ENCODE measurements at regions not wholly inside any gene's neighbourhood (a gene's known extent, or its start where the extent isn't known, plus 50 kb on each side); places are given as distances from the start of the nearest gene placed in this dataset.

DNA sequence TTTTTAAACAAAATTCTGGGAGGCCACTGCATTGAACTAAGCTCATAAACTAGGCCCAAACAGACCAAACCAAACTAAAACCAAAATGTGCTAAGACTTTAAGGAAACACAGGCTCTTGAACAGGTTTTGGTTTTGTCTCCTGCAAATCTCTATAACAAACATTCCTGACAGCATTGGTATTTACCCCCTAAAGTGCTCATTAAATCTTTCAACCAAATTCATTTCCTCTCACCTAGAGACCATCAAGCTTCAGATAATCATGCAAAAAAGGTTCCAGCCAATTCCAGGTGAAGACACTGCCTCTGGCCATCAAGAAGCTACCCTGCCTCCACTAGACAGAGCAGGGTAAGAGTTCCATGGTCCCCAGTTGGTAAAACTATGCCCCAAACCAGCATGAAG is 951.2 kb upstream of the MIR17HG start:
- no peak for DNase-seq

DNA sequence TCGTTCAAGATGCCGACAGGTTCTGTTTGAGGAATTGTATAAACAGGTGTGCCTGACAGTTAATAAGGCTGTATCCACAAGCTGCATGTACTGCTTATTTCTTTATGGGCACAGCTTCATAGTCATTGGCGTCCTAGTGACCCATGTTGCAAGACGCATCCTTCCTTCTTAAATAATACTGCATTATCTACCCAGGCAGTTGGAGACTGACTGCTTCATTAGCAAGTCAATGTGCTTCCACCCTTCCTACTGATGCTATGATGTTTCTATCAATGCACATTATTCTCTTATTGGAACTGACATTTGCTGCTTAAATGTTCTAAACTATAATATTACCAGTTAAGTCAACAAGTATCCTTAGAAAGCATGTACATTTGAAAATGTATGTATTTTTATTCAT is 950.0 kb upstream of the MIR17HG start:
- no peak for DNase-seq

DNA sequence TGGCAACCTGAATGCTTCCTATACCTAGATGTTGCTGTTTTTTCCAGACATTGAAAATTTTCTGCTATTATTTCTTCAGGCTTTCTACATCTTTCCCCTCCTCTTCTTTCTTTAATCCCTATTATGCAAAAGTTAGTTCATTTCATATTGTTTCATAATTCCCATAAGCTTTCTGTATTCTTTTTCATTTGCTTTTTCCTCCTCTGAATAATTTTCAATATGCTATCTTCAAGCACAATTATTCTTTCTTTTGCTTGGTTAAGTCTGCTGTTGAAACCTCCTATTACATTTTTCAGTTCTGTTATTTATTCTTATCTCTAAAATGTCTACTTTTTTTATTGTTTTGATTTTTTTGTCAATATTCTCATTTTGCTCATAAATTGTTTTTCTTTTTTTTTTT is 947.1 kb upstream of the MIR17HG start:
- no peak for DNase-seq

DNA sequence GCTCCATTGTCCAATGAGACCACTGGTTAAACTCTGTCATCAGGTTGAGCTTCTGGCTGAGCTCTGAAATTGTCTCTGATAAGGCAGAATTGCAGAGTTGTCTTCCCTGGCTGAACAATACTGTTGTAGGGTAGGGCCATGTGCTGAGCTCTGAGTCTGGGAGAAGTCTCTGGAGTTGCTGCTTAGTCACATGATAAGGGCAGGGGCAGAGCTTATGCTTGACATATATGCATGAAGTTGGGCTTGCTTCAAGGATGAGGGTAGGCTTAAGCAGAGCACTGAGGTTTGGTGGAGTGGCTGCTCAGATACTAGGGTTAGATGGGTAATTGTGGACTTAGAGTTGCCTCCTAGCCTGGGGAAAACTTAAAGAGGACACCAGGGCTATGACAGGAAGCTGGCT is 946.3 kb upstream of the MIR17HG start:
- no peak for DNase-seq

DNA sequence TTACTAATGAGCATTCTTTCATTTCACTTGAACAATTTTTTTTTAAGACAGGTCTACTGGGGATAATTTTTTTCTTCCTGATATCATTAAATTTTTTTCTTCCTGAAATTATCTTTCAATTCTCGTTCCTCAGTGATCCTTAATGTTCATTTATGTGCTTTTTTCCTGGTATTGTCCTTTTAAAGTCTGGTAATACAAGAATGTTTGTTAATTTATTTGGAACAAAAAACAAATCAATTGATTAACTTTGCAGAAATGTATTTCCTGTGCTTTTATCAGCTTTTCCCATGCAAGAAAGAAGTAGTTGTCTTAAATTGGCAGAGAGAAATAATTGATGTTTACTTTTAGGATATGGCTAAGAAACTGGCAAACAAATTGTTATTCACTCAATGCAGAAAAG is 945.4 kb upstream of the MIR17HG start:
- DNase-seq: no peak

DNA sequence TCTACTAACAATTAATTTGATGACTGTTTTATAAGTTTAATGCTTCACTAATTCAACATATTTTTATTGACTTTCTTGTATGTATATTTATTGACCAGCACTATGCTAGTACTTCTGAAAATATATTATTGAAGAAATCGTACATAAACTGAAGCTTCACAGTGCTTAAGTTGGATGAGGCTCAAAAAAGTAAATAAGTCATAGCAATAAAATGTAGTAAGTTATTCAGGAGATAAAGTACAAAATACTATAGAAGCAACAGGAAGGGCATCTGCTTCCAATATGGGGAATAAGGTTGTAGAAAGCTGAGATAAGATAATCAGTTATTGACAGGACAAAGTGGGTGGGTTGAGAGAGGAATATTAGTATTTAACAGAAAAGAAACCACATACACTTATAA is 944.9 kb upstream of the MIR17HG start:
- DNase-seq: no peak

DNA sequence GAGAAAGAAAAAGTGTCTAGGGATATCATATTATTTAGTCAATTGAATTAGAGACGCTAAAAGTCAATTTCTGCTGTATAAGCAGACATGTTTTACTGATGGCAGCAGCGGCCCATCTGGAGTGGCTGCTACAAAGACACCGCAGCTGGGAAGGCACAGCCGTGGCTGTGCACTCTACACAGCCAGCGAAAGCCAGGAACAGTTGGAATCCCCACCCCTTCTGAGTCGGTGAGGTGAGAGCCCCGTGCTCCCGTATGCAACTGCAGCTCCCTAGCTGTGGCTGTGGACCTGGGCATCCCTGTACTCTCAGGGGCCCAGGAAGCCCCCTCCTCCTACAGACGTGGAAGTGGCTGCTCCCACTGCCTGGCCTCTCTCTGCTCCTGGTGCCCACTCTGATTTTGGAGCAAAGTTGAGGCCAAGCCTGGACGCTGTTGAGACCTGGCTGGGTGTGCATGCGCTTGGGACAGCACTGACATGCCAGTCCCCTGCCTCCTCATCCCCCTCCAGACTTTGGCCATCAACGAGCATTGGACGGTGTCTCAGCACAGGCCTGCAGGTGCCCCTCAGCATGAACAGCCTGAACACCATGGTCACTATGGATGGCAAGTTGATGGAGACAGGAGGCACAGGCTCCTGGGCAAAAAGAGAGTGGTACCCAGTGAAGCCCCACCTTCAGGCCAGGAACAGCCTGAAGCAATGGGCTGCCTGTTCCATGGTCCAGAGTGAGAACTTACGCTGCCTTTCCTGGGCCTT is 944.0 kb upstream of the MIR17HG start:
- DNase-seq: no peak

DNA sequence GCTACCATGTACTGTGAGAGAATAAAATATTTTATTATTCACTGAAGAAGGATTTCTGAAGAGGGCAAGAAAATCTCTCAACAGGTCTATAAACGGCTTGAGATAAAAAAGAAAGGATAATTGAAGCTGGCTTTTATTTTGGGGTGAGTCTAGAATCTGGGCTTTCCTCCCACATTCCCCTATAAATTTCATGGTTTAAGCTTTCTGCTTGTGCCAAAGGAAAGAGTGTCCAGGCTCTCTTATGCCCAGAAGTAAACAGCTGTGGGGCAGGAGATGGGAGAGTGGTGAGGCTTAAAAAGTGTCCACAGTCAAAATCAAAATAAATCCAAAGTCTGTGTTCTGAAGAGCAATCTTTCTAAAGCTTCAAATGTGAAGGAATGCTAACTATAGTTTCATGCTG is 942.2 kb upstream of the MIR17HG start:
- DNase-seq: no peak

DNA sequence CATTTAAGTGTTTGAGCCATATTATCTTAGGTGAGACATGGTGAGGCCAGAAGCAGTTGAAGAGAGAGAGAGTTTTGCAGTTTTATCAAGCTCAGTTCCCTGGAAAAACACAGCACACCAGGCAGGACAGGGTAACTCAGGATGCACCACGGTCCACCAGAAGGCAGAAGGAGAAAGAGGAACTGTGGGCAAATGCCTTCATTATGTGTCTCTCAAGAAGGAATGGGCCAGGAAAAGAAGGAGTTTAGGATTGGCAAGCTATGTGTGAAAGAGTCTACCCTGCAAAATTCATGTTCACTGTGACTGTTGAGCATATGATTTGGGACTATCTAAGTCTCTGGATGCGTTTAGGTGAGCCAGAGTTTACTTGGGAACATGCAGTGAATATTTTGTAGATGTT is 934.5 kb upstream of the MIR17HG start:
- DNase-seq: no peak

DNA sequence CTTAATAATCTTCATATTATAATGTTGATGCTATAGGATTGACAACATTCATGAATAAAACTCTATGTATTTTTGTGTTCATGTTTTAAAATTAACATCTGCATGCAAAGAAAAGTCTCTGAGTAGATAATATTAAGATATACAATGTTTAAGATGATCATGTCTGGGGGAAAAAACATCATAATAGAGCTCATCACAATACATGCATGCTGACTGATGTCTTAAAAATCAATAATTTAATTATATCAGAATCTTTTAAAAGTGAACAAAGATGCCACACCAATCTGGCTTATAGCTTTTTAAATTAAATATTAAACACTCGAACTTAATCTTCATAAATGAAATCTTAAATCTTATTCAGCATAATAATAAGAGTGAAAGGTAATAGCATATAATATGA is 933.9 kb upstream of the MIR17HG start:
- no peak for DNase-seq

DNA sequence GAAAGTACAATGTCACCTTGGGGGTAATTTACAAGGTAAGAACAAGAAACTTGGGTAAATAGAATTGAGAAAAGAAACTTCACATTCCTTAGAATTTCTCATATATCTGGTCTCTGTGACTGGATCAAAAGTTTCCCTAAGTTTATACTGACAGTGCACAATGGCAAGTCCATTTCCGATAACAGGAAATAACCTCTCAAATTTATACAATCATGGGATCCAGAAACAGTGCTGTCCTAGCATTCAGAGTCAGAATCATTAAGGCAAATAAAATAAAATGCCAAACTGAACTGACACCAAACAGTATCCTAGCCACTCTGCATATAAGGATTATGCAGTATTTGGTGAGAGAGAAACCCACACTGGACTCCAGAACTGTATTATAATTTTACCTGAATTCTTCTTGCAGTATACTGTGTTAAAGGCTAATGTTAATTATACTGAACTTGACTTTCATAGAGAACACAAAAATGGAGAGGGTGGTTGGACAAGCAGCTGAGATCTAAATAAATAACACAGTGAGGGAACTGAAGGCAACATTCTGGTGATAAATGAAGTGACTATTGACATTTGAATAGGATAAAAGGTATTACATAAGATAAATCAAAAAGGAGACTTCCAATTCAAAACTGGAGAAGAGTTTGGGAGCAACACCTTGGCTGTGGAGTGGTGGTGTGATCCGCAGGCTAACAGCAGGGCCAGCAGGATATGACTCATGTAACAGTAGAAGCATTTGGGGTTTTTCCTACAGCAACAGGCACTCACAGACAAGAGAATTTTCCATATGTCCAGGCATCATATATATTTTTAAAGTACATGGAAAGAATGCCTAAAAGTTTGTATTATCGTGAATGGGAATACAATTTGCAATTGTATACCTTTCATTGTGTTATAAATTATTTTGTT is 932.5 kb upstream of the MIR17HG start:
- no peak for DNase-seq

DNA sequence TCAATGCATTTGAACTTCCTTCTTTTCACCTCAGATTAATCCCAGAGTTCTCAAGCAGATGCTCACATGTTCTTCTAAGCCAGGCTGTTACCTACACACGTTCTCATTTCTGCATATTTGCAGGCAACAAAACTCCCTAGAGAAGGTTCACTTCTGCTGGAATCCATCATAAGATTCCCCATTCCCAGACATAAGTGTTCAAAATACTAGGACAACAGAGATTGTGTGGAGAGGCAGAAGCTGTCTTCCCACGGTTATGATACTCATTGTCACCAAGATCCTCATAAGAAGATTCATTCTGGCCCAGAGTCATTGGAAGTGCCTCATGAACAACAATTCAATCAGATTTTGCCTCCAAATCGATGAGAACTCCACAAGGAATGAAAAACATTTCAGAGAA is 931.6 kb upstream of the MIR17HG start:
- DNase-seq: no peak

DNA sequence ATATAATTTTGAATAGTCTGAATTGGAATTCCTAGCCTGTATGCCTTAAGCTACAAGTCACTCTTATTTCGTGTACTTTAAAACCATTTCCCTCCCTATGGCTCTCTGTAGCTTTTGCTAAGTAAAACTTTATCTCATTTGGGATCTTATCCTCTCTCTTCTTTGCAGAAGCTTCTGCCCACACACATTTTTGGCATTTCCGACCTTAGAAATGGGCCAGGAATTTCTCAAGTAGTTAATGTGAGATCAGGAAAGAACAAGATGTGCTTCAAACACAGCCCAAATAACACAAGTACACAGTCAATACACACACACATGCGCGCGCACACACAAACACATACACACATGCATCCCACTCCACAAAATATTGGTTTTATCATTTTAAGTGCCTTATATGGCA is 931.0 kb upstream of the MIR17HG start:
- DNase-seq: no peak

DNA sequence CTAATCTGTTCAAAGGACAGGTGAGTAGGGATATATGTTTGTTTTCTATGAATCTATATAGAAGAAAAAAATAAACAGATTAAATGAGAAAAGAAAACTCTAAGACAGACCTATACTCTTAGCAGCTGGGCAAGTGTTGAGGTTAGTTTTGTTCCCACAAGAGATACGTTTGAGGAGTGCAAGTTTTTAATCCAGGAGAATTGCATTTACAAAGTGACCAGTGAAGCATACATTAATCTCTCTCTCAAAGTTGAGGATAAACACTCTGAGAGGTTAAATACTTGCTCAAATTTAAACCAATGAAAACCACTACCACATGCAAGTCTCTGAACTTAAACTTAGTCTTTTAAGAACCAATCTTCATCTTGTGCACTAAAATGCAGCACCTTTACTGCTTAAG is 930.5 kb upstream of the MIR17HG start:
- no peak for DNase-seq

DNA sequence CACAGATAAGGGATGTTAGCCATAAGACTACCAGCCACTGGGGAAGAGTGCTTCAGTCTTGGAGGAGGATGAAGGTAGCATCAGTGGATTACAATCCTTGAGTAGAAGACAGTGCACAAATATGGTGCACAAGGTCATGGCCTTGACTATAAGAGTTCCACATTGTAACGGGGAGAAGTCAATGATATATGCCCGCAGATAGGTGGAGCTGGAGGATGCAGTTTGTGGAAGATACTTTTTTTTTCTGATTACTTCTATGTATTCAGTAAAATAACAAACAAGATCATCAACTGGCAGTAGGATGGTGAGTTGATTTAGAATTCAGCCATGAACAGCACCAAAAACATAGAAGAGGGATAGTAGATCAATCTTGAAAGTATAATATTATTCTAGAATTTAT is 926.8 kb upstream of the MIR17HG start:
- no peak for DNase-seq

DNA sequence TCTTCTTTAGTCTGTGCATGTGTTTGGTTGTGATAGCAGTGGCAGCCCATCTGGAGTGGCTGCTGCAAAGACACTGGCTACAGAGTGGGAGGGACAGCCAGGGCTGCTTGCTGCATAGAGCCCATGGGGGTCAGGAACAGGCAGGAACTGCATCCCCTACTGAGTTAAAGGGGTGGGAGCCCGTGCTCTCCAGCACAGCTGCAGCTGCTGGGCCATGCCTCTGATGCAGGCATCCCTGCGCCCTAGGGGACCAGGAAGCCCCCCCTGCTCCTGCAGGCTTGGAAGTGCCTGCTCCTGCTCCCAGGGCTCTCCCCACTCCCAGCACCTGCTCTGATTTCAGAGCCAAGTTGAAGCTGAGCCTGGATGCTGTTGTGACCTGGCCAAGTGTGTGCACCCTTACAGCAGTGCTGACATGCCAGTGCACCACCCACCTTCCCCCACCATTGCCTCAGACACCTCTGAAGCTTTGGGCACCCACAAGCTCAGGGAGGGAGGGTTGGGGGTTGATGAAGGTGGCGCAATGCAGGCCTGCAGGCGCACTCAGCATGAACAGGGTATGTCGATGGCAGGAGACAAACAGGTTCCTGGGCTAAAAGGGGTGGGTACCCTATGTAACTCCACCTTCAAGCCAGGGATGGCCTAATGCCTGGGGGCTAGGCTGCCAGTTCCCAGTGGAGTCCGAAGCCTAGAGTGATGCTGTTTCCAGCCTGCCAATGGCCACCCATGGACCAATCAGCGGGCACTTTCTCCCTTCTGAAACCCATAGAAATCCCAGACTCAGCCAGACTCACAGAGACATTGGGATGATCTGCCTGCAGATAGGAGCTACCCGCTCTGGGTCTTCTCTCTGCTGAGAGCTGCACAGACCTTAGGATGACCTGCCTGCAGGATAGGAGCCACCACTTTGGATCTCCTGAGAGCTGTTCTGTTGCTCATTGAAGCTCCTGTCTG is 919.9 kb upstream of the MIR17HG start:
- DNase-seq: no peak

DNA sequence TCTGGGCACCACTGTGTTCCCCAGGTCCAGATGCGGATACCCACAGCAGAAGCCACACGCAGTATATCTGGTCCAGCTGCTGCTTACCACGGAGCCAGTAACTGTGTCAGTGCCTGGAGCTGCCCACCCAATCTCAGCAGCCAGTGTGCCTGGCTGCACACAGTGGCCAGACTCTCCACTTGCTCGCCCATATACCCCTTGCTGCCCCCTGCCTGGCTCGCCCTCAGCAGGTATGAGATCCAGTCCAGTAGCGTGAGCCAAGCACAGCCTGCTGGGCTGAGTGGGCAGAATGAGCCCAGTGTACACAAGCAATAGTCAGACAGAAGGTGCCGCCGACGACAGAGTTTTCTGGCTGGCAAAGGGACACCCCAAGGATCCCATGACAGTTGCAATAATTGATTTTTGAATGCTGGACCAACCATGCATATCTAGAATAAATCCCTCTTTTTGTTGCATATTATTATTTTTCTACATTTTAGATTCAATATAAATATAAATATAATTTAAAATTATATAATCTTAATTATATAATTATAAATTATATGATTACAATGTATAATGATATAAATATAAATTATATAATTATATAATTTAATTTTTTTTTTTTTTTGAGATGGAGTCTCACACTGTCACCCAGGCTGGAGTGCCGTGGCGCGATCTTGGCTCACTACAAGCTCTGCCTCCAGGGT is 918.8 kb upstream of the MIR17HG start:
- DNase-seq: no peak

DNA sequence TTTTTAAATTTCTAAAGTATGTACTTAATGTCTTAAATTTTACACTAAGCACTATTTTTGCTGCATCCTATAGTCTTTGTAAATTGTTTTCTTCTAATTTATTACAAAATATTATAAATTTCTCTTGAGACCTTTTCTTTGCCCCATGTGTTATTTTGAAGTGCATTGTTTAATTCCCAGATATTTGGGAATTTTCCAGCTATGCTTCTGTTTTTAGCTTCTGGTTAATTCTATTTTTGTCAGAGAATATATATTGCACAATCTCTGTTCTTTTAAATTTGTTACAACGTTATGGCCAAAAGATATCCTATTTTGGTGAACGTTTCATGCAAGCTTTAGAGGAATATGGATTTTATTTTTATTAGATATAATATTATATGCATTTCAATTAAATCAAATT is 917.4 kb upstream of the MIR17HG start:
- DNase-seq: no peak

DNA sequence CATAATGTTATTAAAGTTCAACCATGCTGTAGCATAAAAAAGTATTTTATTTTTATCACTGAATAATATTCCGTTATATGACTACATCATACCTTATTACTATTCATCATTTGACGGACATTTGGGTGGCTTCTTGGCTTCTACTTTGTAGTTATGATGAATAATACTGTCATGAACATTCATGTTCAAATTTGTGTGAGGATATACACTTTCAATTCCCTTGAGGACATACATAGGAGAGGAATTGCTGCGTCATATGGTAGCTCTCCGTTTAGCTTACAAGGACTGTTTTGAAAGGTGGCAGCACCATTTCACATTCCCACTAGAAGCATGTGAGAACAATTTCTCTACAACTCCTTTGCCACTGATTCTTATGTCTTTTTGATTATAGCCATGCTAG is 910.8 kb upstream of the MIR17HG start:
- DNase-seq: no peak

DNA sequence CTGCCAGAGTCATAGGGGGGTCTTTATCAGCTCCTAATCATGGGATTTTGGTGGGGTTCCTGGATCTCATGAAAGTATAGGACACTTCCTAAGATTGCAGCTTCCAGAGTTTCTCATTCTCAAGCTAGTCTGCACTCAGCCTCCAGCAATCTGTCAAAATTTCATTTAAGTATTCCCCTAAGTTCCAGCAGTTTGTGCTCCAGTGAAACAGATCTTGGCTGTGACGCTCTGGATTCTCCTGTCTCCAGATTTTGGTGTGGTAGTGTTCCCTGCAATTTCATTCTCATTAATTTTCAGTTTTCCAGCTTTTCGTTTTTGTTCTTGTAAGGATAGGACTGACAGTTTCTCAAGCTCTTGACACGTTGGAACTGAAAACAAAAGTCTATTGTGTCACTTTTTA is 908.9 kb upstream of the MIR17HG start:
- no peak for DNase-seq

DNA sequence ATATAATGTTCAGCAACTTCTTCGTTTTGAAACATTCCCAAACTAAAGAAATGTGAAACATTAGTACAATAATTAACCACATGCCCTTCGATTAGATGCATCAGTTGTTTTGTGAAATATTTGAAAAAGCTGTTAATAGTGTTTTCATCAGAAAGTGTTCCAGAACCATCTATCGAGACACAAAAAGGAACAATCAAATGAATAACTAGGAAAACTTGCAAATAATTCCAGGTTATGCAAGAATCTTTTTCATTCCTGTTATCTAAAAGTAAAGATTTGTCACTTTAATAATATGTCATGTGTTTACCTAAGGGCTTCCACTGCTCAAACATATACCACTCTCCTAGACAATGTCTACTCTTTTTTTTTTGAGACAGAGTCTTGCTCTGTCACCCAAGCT is 904.2 kb upstream of the MIR17HG start:
- no peak for DNase-seq

DNA sequence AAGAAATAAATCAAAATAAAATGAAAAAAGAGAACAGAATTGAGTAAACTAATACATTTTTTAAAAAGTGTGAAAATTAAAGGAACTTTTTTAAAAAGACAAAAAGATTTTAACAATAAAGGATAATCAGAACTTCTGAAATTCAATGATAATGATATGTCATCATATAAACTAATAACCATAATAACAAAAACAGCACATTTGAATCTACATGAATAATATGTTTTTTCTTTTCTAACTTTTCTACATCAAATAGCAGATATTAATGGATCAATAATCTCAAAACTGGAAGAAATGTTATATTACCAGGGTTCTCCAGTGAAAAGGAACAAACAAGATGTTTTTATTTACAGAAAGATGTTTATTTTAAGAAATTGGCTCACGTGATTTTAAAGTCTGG is 903.3 kb upstream of the MIR17HG start:
- no peak for DNase-seq

DNA sequence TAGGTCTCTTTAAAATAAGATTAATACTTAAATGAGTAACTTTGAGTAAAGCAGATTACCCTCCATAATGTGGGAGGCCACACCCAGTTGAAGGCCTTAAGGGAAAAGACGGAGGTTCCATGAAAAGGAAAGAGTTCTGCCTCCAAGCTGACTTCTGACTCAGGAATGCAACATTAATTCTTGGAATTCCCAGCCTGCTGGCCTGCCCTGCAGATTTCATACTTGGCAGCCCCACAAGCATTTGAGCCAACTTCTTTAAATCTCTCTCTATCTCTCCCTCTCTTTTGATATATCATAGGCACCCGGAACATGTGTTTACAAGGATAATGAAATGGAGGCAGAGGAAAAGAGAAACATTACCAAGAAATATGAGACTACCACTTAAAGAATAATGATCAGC is 902.3 kb upstream of the MIR17HG start:
- DNase-seq: no peak
